Gastrocnemius medialis (tissue), 4 donors: ENCODE measurements at regions not wholly inside any gene's neighbourhood (a gene's known extent, or its start where the extent isn't known, plus 50 kb on each side); places are given as distances from the start of the nearest gene placed in this dataset.
A peak's percentile ranks its signal among the peaks of the same experiment; 100 is the strongest.

Experiments used
- ATAC-seq, 2 donors: fragments of 150-250 bp; one replicate each; pipeline ENCODE4 v1.9.1; 2016
- DNase-seq, 2 donors: peaks; one replicate each; pipeline ENCODE4 v3.0.0-alpha.2; 2019
- H3K27ac ChIP-seq, 4 donors: fragments of 200-600 bp; sonication (generic); 1 replicate in 1 of 4; 2 replicates in 3 of 4; pipeline ENCODE4 v1.5.1; 2016 to 2018; ENCODE audit warnings: mild to moderate bottlenecking in 2 of 4, moderate library complexity in 1 of 4
- H3K27me3 ChIP-seq, 3 donors: fragments of 200-600 bp; sonication (generic) in 2 of 3; 1 replicate in 1 of 3; 2 replicates in 2 of 3; pipeline versions ENCODE4 v1.5.1 to v1.6.0; 2016 to 2019; ENCODE audit warnings: mild to moderate bottlenecking in 1 of 3, moderate library complexity in 1 of 3
- H3K36me3 ChIP-seq, 2 donors: fragments of 200-600 bp; sonication (generic) in 1 of 2; one replicate each; pipeline ENCODE4 v1.5.1; 2017 to 2018
- H3K4me1 ChIP-seq, 2 donors: fragments of 200-600 bp; sonication (generic) in 1 of 2; one replicate each; pipeline ENCODE4 v1.5.1; 2016 to 2017; ENCODE audit warnings: mild to moderate bottlenecking in 2 of 2
- H3K4me3 ChIP-seq, 4 donors: fragments of 200-600 bp; sonication (generic) in 3 of 4; 1 replicate in 1 of 4; 2 replicates in 3 of 4; pipeline ENCODE4 v1.5.1; 2016 to 2019; ENCODE audit warnings: mild to moderate bottlenecking in 2 of 4
- H3K9me3 ChIP-seq, 3 donors: fragments of 200-600 bp; sonication (generic) in 2 of 3; 1 replicate in 1 of 3; 2 replicates in 2 of 3; pipeline ENCODE4 v1.5.1; 2016 to 2019
- POLR2A ChIP-seq, 2 donors: fragments of 450-650 bp; IDR thresholded peaks; one replicate each; pipeline ENCODE4 v1.6.1; 2017; ENCODE audit warnings: antibody characterized with exemption in 2 of 2, mild to moderate bottlenecking in 2 of 2, moderate library complexity in 2 of 2
- in situ Hi-C, 4 donors: fragments of 200-750 bp; cut with MboI; loops; one replicate each; pipeline versions ENCODE4 v1.15.0 to v1.8.0; 2017; ENCODE audit warnings: low sequenced_read_pairs in 4 of 4
- intact Hi-C: fragments of 100-400 bp; cut with DNase I; formaldehyde crosslinking; loops from one replicate; pipeline ENCODE4 v1.15.1; 2023; ENCODE audit warnings: low total_unique reads
- TF ChIP-seq, protein P1 (sequence below), 5 experiments: fragments of 450-650 bp in 3 of 5; fragments of 200-600 bp in 2 of 5; sonication (generic) in 2 of 5; IDR thresholded peaks in 4 of 5; conservative IDR thresholded peaks in 1 of 5; 1 replicate in 4 of 5; 2 replicates in 1 of 5; pipeline ENCODE4 v1.5.1; 2016 to 2019; ENCODE audit warnings: antibody characterized with exemption in 5 of 5, mild to moderate bottlenecking in 3 of 5, moderate library complexity in 3 of 5

GRCh38 chr14:100384819-100385813, 62.0 kb downstream of the SLC25A47 start:
- ATAC-seq (no peak), DNase-seq (no peak)
- peaks cover 5 to 25% of the 10 kb centered on the region in 2 donors for H3K4me1 ChIP-seq
- peaks cover 0 to 12% of the 10 kb centered on the region in 2 donors for H3K36me3 ChIP-seq
- TF ChIP-seq POLR2A (IDR thresholded peaks at IDR 0.05), result no peak
- TF ChIP-seq, protein P1, sequence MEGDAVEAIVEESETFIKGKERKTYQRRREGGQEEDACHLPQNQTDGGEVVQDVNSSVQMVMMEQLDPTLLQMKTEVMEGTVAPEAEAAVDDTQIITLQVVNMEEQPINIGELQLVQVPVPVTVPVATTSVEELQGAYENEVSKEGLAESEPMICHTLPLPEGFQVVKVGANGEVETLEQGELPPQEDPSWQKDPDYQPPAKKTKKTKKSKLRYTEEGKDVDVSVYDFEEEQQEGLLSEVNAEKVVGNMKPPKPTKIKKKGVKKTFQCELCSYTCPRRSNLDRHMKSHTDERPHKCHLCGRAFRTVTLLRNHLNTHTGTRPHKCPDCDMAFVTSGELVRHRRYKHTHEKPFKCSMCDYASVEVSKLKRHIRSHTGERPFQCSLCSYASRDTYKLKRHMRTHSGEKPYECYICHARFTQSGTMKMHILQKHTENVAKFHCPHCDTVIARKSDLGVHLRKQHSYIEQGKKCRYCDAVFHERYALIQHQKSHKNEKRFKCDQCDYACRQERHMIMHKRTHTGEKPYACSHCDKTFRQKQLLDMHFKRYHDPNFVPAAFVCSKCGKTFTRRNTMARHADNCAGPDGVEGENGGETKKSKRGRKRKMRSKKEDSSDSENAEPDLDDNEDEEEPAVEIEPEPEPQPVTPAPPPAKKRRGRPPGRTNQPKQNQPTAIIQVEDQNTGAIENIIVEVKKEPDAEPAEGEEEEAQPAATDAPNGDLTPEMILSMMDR (IDR thresholded peaks at IDR 0.05 in 4 of 5, conservative IDR thresholded peaks at IDR 0.05 in 1 of 5), result peak in 2 of 5 experiments; percentile 24 to 32
- H3K4me3 ChIP-seq, result no peak overlapping the region
- H3K27me3 ChIP-seq, result no peaks in the 10 kb centered on the region
- in situ Hi-C loops (loop anchor here in 2 of 4 donors (10.0 to 25.0 kb wide), 2 partner anchors 260 to 398 kb away; no protein-coding TSS in a partner anchor), intact Hi-C loops (loop anchor here (5.0 kb wide), 1 partner anchor 262 kb away; no protein-coding TSS in a partner anchor)
- H3K27ac ChIP-seq, result no peak overlapping the region
- no peaks in the 10 kb centered on the region for H3K9me3 ChIP-seq

- Histone ChIP-seq H3K36me3 (peaks cover 0 to 12% of the 10 kb centered on the region in 2 donors), H3K4me3 (no peak overlapping the region), H3K4me1 (peaks cover 5 to 25% of the 10 kb centered on the region in 2 donors), H3K9me3 (no peaks in the 10 kb centered on the region), H3K27me3 (no peaks in the 10 kb centered on the region), H3K27ac (no peak overlapping the region)
- DNase-seq (no peak), ATAC-seq (no peak)
- in situ Hi-C loops (loop anchor here in 2 of 4 donors (10.0 to 25.0 kb wide), 2 partner anchors 259 to 399 kb away; no protein-coding TSS in a partner anchor), intact Hi-C loops (no loop called here)
- TF ChIP-seq, protein P1 (IDR thresholded peaks at IDR 0.05 in 4 of 5, conservative IDR thresholded peaks at IDR 0.05 in 1 of 5), result no peak
- TF ChIP-seq POLR2A (IDR thresholded peaks at IDR 0.05), result no peak
Observed at GRCh38 chr14:100386121-100386520, 63.0 kb downstream of the SLC25A47 start.

DNA sequence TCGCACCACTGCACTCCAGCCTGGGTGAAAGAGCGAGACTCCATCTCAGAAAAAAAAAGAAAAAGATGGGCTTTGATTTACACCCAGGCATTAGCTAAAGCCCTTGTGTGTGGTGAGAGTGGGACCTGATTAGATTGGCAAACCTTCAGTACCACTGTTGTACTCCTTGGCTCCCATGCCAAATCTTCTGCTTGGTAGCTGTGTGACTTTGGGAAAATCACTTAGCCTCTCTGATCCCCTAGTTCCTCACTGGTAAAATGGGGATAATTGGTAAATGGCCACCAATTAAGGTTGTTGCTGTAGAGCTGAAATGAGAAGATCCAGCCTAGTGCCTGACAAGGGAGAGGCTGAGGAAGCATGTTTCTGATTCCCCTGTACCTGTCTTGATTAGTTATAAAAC, 63.7 kb downstream of the SLC25A47 start:
- DNase-seq, result no peak
- Histone ChIP-seq H3K9me3 (no peaks in the 10 kb centered on the region), H3K27ac (no peak overlapping the region), H3K36me3 (peaks cover 0 to 11% of the 10 kb centered on the region in 2 donors), H3K4me1 (peaks cover 0 to 22% of the 10 kb centered on the region in 2 donors), H3K27me3 (no peaks in the 10 kb centered on the region), H3K4me3 (no peak overlapping the region)
- intact Hi-C loops, result no loop called here
- in situ Hi-C loops, result loop anchor here in 2 of 4 donors (10.0 to 25.0 kb wide), 2 partner anchors 258 to 400 kb away; no protein-coding TSS in a partner anchor
- TF ChIP-seq, protein P1 (IDR thresholded peaks at IDR 0.05 in 4 of 5, conservative IDR thresholded peaks at IDR 0.05 in 1 of 5), result no peak
- TF ChIP-seq POLR2A (IDR thresholded peaks at IDR 0.05), result no peak
- no peak for ATAC-seq

GRCh38 chr14:100387450-100387849, 64.3 kb downstream of the SLC25A47 start:
- DNase-seq (no peak), ATAC-seq (no peak)
- intact Hi-C loops (no loop called here), in situ Hi-C loops (loop anchor here in 2 of 4 donors (10.0 to 25.0 kb wide), 2 partner anchors 257 to 400 kb away; no protein-coding TSS in a partner anchor)
- no peak for TF ChIP-seq POLR2A (IDR thresholded peaks at IDR 0.05)
- TF ChIP-seq, protein P1 (IDR thresholded peaks at IDR 0.05 in 4 of 5, conservative IDR thresholded peaks at IDR 0.05 in 1 of 5), result no peak
- Histone ChIP-seq H3K27me3 (no peaks in the 10 kb centered on the region), H3K27ac (no peak overlapping the region), H3K9me3 (no peaks in the 10 kb centered on the region), H3K4me1 (peaks cover 0 to 16% of the 10 kb centered on the region in 2 donors), H3K4me3 (no peak overlapping the region), H3K36me3 (peaks cover 0 to 5% of the 10 kb centered on the region in 2 donors)
